Esophagus squamous epithelium (tissue), 5 donors: ENCODE measurements at regions not wholly inside any gene's neighbourhood (a gene's known extent, or its start where the extent isn't known, plus 50 kb on each side); places are given as distances from the start of the nearest gene placed in this dataset.

Experiments used
- DNase-seq: peaks from one replicate; lab custom pipeline; 2025; lab: John Stamatoyannopoulos, UW
- H3K27ac ChIP-seq, 4 donors: fragments of 200-600 bp; sonication (generic); one replicate each; pipeline ENCODE4 v1.5.1; 2016 to 2019; ENCODE audit warnings: mild to moderate bottlenecking in 1 of 4
- H3K27me3 ChIP-seq, 4 donors: fragments of 200-600 bp; sonication (generic); 1 replicate in 3 of 4; 2 replicates in 1 of 4; pipeline versions ENCODE4 v1.5.1 to v1.6.0; 2017 to 2021; ENCODE audit warnings: antibody characterized with exemption in 1 of 4
- H3K36me3 ChIP-seq, 3 donors: fragments of 200-600 bp; sonication (generic); one replicate each; pipeline ENCODE4 v1.5.1; 2016 to 2019
- H3K4me1 ChIP-seq, 3 donors: fragments of 200-600 bp; sonication (generic); one replicate each; pipeline ENCODE4 v1.5.1; 2017 to 2019
- H3K4me3 ChIP-seq, 4 donors: fragments of 200-600 bp; sonication (generic); 1 replicate in 3 of 4; 2 replicates in 1 of 4; pipeline ENCODE4 v1.5.1; 2016 to 2019; ENCODE audit warnings: mild to moderate bottlenecking in 2 of 4, moderate library complexity in 1 of 4
- H3K9me3 ChIP-seq, 3 donors: fragments of 200-600 bp; sonication (generic); one replicate each; pipeline ENCODE4 v1.5.1; 2016 to 2019
- CTCF ChIP-seq, 6 experiments: fragments of 450-650 bp in 4 of 6; fragments of 200-600 bp in 2 of 6; sonication (generic) in 2 of 6; IDR thresholded peaks; one replicate each; pipeline ENCODE4 v1.5.1; 2016 to 2019; ENCODE audit warnings: antibody characterized with exemption in 6 of 6, mild to moderate bottlenecking in 4 of 6, moderate library complexity in 4 of 6
- POLR2A ChIP-seq, 4 donors: fragments of 450-650 bp; IDR thresholded peaks; one replicate each; pipeline ENCODE4 v1.6.1; 2017; ENCODE audit warnings: antibody characterized with exemption in 4 of 4, mild to moderate bottlenecking in 4 of 4, moderate library complexity in 3 of 4
- WGBS, 2 donors: methylation state at CpG; one replicate each; pipeline ENCODE4 v1.1.5; 2018; 5-methylcytosine and 5-hydroxymethylcytosine counted together
- intact Hi-C: fragments of 100-400 bp; cut with DNase I; formaldehyde crosslinking; loops from one replicate; pipeline ENCODE4 v1.15.0; 2022
- donor health status: DM: yes; HTN: yes; CAD: no.

GRCh38 chr11:57124917-57125316, 56.8 kb upstream of the LRRC55 start:
- H3K36me3 ChIP-seq, result no peaks in the 10 kb centered on the region
- 43 to 54% methylated on average over 4 of the region's 4 CpGs for WGBS, 2 donors
- no peaks in the 10 kb centered on the region for H3K9me3 ChIP-seq
- intact Hi-C loops, result no loop called here
- DNase-seq, result no peak
- H3K27me3 ChIP-seq, result peaks cover 0 to 24% (median 0%) of the 10 kb centered on the region in 4 donors
- no peak overlapping the region for H3K27ac ChIP-seq
- H3K4me3 ChIP-seq, result no peak overlapping the region
- TF ChIP-seq CTCF (IDR thresholded peaks at IDR 0.05), result no peak
- TF ChIP-seq POLR2A (IDR thresholded peaks at IDR 0.05), result no peak
- H3K4me1 ChIP-seq, result no peaks in the 10 kb centered on the region

- intact Hi-C loops, result no loop called here
- DNase-seq, result no peak
- WGBS, 2 donors, result 63 to 77% methylated on average over 3 of the region's 3 CpGs
- no peaks in the 10 kb centered on the region for H3K36me3 ChIP-seq
- H3K9me3 ChIP-seq, result no peaks in the 10 kb centered on the region
- H3K4me1 ChIP-seq, result no peaks in the 10 kb centered on the region
- TF ChIP-seq CTCF (IDR thresholded peaks at IDR 0.05) (no peak), POLR2A (IDR thresholded peaks at IDR 0.05) (no peak)
- no peak overlapping the region for H3K27ac ChIP-seq
- no peak overlapping the region for H3K4me3 ChIP-seq
- H3K27me3 ChIP-seq, result peaks cover 0 to 24% (median 0%) of the 10 kb centered on the region in 4 donors
Measured at GRCh38 chr11:57126766-57127400, 54.9 kb upstream of the LRRC55 start.

GRCh38 chr11:57131080-57131790, 50.5 kb upstream of the LRRC55 start:
- H3K4me1 ChIP-seq, result no peaks in the 10 kb centered on the region
- no peak overlapping the region for H3K4me3 ChIP-seq
- H3K27ac ChIP-seq, result no peak overlapping the region
- 69 to 70% methylated on average over 8 of the region's 8 CpGs for WGBS, 2 donors
- H3K9me3 ChIP-seq, result no peaks in the 10 kb centered on the region
- intact Hi-C loops, result loop anchor here (5.0 kb wide), 1 partner anchor 116 kb away; no protein-coding TSS in a partner anchor
- TF ChIP-seq POLR2A (IDR thresholded peaks at IDR 0.05) (no peak), CTCF (IDR thresholded peaks at IDR 0.05) (peak in 5 of 6 experiments; percentile 43 to 80 (median 63))
- no peaks in the 10 kb centered on the region for H3K36me3 ChIP-seq
- peaks cover 0 to 13% (median 0%) of the 10 kb centered on the region in 4 donors for H3K27me3 ChIP-seq
- no peak for DNase-seq
